Upper lobe of left lung (tissue), 6 donors: ENCODE measurements at regions not wholly inside any gene's neighbourhood (a gene's known extent, or its start where the extent isn't known, plus 50 kb on each side); places are given as distances from the start of the nearest gene placed in this dataset.
"Not testable (repeated sequence)": the region's sequence is repeated elsewhere in the genome, so short reads cannot be mapped to it uniquely, and the experiment has no call there.

Source experiments
- ATAC-seq, 2 donors: fragments of 200-7000 bp; cut with Tn5 transposase; one replicate each; pipeline ENCODE4 v1.9.1; 2022; ENCODE audit warnings: mild to moderate bottlenecking in 2 of 2, moderate library complexity in 2 of 2; ENCODE audit not compliant: low FRiP score in 2 of 2
- DNase-seq, 2 donors: peaks; one replicate each; pipeline ENCODE4 v3.0.0-alpha.2; 2019 to 2020
- H3K27ac ChIP-seq, 4 donors: fragments of 200-600 bp; sonication (generic); one replicate each; pipeline ENCODE4 v1.5.1; 2016 to 2019
- H3K27me3 ChIP-seq, 4 donors: fragments of 200-600 bp; sonication (generic); one replicate each; pipeline ENCODE4 v1.5.1; 2017 to 2019
- H3K36me3 ChIP-seq, 4 donors: fragments of 200-600 bp; sonication (generic); one replicate each; pipeline ENCODE4 v1.5.1; 2016 to 2019
- H3K4me1 ChIP-seq, 4 donors: fragments of 200-600 bp; sonication (generic); one replicate each; pipeline ENCODE4 v1.5.1; 2018 to 2019
- H3K4me3 ChIP-seq, 4 donors: fragments of 200-600 bp; sonication (generic); one replicate each; pipeline ENCODE4 v1.5.1; 2017 to 2019; ENCODE audit warnings: mild to moderate bottlenecking in 2 of 4, moderate library complexity in 1 of 4
- H3K9me3 ChIP-seq, 4 donors: fragments of 200-600 bp; sonication (generic); one replicate each; pipeline ENCODE4 v1.5.1; 2018 to 2019
- EP300 ChIP-seq, 4 donors: sonication (generic); formaldehyde crosslinking; IDR thresholded peaks; one replicate each; pipeline ENCODE4 v1.5.1; 2017; ENCODE audit warnings: antibody characterized with exemption in 4 of 4, control low read depth in 2 of 4
- POLR2A ChIP-seq, 4 donors: fragments of 450-650 bp; IDR thresholded peaks; one replicate each; pipeline ENCODE4 v1.5.1; 2016 to 2017; ENCODE audit warnings: antibody characterized with exemption in 4 of 4, mild to moderate bottlenecking in 2 of 4
- POLR2AphosphoS5 ChIP-seq, 2 donors: sonication (generic); formaldehyde crosslinking; IDR thresholded peaks; one replicate each; pipeline ENCODE4 v1.5.1; 2017; ENCODE audit warnings: antibody characterized with exemption in 2 of 2
- WGBS, 2 donors: methylation state at CpG; one replicate each; pipeline ENCODE4 v1.1.5; 2017 to 2018; 5-methylcytosine and 5-hydroxymethylcytosine counted together
- TF ChIP-seq, protein P1 (sequence below), 6 experiments: fragments of 450-650 bp in 4 of 6; fragments of 200-600 bp in 2 of 6; sonication (generic) in 2 of 6; IDR thresholded peaks; one replicate each; pipeline ENCODE4 v1.5.1; 2016 to 2019; ENCODE audit warnings: antibody characterized with exemption in 6 of 6
- donor health status: DM: no; HTN: no; CAD: no; lungs with moderate emphysema.
- donor health status: DM: no; HTN: yes; CAD: no; lungs with severe emphysema.

DNA sequence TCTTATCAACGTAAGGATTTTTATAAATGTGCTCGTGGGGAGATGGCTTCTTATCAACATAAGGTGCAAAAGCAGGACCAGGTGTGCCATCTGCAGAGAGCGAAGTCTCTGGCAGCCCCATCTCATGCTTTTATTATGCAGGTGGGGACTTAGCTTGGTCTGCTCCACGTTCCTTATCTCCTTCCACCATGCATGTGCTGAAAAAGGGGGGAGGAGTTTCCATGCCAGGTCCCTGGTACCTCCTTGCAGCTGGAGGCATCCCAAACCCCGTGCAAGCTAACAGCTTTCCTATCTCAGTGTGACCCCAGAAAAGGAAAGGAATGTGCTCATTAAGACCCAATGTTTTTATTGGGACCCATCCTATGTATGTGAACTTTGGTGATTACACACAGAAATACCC, 608.5 kb downstream of the TMEM121 start:
- ATAC-seq (no peak), DNase-seq (no peak)
- no peaks in the 10 kb centered on the region for H3K36me3 ChIP-seq
- no peaks in the 10 kb centered on the region for H3K27me3 ChIP-seq
- WGBS, 2 donors: 52 to 60% methylated on average over 4 to 5 of the region's 5 CpGs
- no peaks in the 10 kb centered on the region for H3K9me3 ChIP-seq
- H3K4me1 ChIP-seq: no peaks in the 10 kb centered on the region
- no peak overlapping the region for H3K27ac ChIP-seq
- TF ChIP-seq POLR2AphosphoS5 (IDR thresholded peaks at IDR 0.05) (no peak), EP300 (IDR thresholded peaks at IDR 0.05) (no peak)
- TF ChIP-seq, protein P1, sequence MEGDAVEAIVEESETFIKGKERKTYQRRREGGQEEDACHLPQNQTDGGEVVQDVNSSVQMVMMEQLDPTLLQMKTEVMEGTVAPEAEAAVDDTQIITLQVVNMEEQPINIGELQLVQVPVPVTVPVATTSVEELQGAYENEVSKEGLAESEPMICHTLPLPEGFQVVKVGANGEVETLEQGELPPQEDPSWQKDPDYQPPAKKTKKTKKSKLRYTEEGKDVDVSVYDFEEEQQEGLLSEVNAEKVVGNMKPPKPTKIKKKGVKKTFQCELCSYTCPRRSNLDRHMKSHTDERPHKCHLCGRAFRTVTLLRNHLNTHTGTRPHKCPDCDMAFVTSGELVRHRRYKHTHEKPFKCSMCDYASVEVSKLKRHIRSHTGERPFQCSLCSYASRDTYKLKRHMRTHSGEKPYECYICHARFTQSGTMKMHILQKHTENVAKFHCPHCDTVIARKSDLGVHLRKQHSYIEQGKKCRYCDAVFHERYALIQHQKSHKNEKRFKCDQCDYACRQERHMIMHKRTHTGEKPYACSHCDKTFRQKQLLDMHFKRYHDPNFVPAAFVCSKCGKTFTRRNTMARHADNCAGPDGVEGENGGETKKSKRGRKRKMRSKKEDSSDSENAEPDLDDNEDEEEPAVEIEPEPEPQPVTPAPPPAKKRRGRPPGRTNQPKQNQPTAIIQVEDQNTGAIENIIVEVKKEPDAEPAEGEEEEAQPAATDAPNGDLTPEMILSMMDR (IDR thresholded peaks at IDR 0.05): no peak
- H3K4me3 ChIP-seq: no peak overlapping the region

- no peak for ATAC-seq
These were observed 615.1 kb downstream of the TMEM121 start for GRCh38 chr14:106141242-106142220.

GRCh38 chr14:106145731-106146130, 619.3 kb downstream of the TMEM121 start:
- not testable (repeated sequence) for H3K36me3 ChIP-seq, H3K27ac ChIP-seq, H3K4me3 ChIP-seq, DNase-seq, H3K9me3 ChIP-seq, ATAC-seq, H3K27me3 ChIP-seq, H3K4me1 ChIP-seq
- 65 to 76% methylated on average over 6 of the region's 6 CpGs for WGBS, 2 donors

More at GRCh38 chr14:106141242-106142220, 615.1 kb downstream of the TMEM121 start:
- Histone ChIP-seq H3K27ac (no peak overlapping the region), H3K36me3 (no peaks in the 10 kb centered on the region), H3K9me3 (no peaks in the 10 kb centered on the region), H3K4me1 (no peaks in the 10 kb centered on the region), H3K4me3 (no peak overlapping the region), H3K27me3 (no peaks in the 10 kb centered on the region)
- TF ChIP-seq EP300 (IDR thresholded peaks at IDR 0.05) (no peak), POLR2AphosphoS5 (IDR thresholded peaks at IDR 0.05) (no peak), POLR2A (IDR thresholded peaks at IDR 0.05) (no peak)
- TF ChIP-seq, protein P1 (IDR thresholded peaks at IDR 0.05): no peak
- WGBS, 2 donors: 77 to 85% methylated on average over 8 to 11 of the region's 18 CpGs
- no peak for DNase-seq

- H3K4me3 ChIP-seq, H3K27ac ChIP-seq, H3K27me3 ChIP-seq, H3K4me1 ChIP-seq, H3K36me3 ChIP-seq, ATAC-seq, H3K9me3 ChIP-seq: not testable (repeated sequence)
- DNase-seq: peak; percentile 64 to 98
- 26 to 33% methylated on average over 14 to 17 of the region's 17 CpGs for WGBS, 2 donors
- TF ChIP-seq, protein P1 (IDR thresholded peaks at IDR 0.05): peak; percentile 27 to 95 (median 75)
These were observed 627.1 kb downstream of the TMEM121 start for GRCh38 chr14:106153362-106153955.

DNA sequence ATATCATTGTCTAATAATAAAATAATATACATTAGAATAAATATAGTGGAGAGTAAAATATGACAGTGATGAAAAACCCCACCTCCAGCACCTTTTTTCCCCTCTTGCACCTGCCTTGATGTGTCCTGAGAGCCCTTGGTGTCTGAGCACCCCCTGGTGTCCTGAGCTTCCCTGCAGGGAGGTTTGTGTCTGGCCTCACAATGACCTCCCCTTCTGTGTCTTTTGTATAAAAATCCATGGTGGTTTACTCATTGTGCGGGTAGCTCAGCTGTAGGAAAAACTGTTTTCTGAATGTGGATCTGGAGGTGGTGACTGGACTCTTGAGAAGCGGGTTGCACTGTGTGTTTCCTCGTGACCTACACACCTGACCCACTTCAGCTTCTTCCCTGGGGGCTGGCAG, 636.9 kb downstream of the TMEM121 start:
- Histone ChIP-seq H3K9me3 (no peaks in the 10 kb centered on the region), H3K27ac (no peak overlapping the region), H3K4me3 (no peak overlapping the region), H3K36me3 (no peaks in the 10 kb centered on the region), H3K27me3 (no peaks in the 10 kb centered on the region), H3K4me1 (no peaks in the 10 kb centered on the region)
- ATAC-seq (no peak), DNase-seq (no peak)
- WGBS, 2 donors: 52 to 74% methylated on average over 3 of the region's 3 CpGs
- TF ChIP-seq, protein P1 (IDR thresholded peaks at IDR 0.05): no peak
- TF ChIP-seq POLR2AphosphoS5 (IDR thresholded peaks at IDR 0.05) (no peak), POLR2A (IDR thresholded peaks at IDR 0.05) (no peak), EP300 (IDR thresholded peaks at IDR 0.05) (no peak)

DNA sequence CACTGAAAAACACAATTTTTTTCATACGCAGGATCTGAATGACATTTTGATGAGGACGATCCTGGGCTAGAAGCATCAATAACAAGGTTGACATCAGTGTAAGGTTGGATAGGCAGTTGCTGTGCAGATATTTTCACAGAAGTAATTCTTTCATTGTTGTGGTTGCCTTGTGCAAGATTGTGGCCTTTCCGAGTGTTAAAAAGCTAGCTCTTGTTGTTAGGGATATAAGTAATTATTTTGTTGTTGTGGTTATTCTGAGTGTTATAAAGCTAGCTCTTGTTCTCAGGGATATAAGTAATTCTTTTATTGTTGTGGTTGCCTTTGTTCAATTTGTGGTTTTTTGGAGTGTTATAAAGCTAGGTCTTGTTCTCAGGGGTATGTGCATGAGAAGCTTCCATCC, 637.4 kb downstream of the TMEM121 start:
- H3K4me3 ChIP-seq: not testable (repeated sequence)
- 42 to 74% methylated on average over 2 to 3 of the region's 3 CpGs for WGBS, 2 donors

More for the DNA sequence above, 637.4 kb downstream of the TMEM121 start:
- H3K9me3 ChIP-seq, H3K27me3 ChIP-seq, H3K36me3 ChIP-seq, H3K4me1 ChIP-seq, ATAC-seq, DNase-seq, H3K27ac ChIP-seq: not testable (repeated sequence)
